Cardiac fibroblast (primary cell): ENCODE measurements at regions not wholly inside any gene's neighbourhood (a gene's known extent, or its start where the extent isn't known, plus 50 kb on each side); places are given as distances from the start of the nearest gene placed in this dataset.

ENCODE experiments used
- DNase-seq, 2 donors: peaks; one replicate each; pipeline versions ENCODE4 v3.0.0 to v3.0.0-alpha.2; 2010; ENCODE audit warnings: low read depth in 2 of 2
- H3K4me3 ChIP-seq, 2 donors: replicated peaks in 1 of 2; 1 replicate in 1 of 2; 2 replicates in 1 of 2; pipeline ENCODE4 v1.5.1; 2011; ENCODE audit warnings: low read depth in 2 of 2, low read length in 2 of 2, mild to moderate bottlenecking in 2 of 2, moderate library complexity in 1 of 2
- CTCF ChIP-seq: IDR thresholded peaks from one replicate; pipeline ENCODE4 v1.5.1; 2011; ENCODE audit warnings: low read depth, mild to moderate bottlenecking, low read length, inconsistent platforms

- no peak for TF ChIP-seq CTCF
- H3K4me3 ChIP-seq, result no peak overlapping the region
- DNase-seq, result no peak
These were observed 1293.3 kb downstream of the EPHA7 start for GRCh38 chr6:92126088-92126487.

- no peak for TF ChIP-seq CTCF
- DNase-seq, result no peak
These were observed 1293.7 kb downstream of the EPHA7 start for GRCh38 chr6:92125681-92126080.

GRCh38 chr6:92124200-92124651 lies 1295.1 kb downstream of the EPHA7 start:
- DNase-seq, result peak; percentile 0 to 3
- no peak overlapping the region for H3K4me3 ChIP-seq

More at GRCh38 chr6:92125681-92126080, 1293.7 kb downstream of the EPHA7 start:
- H3K4me3 ChIP-seq, result no peak overlapping the region

GRCh38 chr6:92122746-92123145 lies 1296.6 kb downstream of the EPHA7 start:
- no peak for TF ChIP-seq CTCF
- H3K4me3 ChIP-seq, result no peak overlapping the region
- no peak for DNase-seq

More at GRCh38 chr6:92124200-92124651, 1295.1 kb downstream of the EPHA7 start:
- TF ChIP-seq CTCF, result no peak

- H3K4me3 ChIP-seq, result no peak overlapping the region
- DNase-seq, result no peak
- TF ChIP-seq CTCF, result no peak
These were observed 1298.1 kb downstream of the EPHA7 start for GRCh38 chr6:92121228-92121627.

GRCh38 chr6:92117800-92118199 lies 1301.6 kb downstream of the EPHA7 start:
- no peak for DNase-seq
- no peak for TF ChIP-seq CTCF
- no peak overlapping the region for H3K4me3 ChIP-seq

- no peak for TF ChIP-seq CTCF
- H3K4me3 ChIP-seq, result no peak overlapping the region
- no peak for DNase-seq
These were observed 1304.6 kb downstream of the EPHA7 start for GRCh38 chr6:92114797-92115196.
